ENCODE measurements at regions not wholly inside any gene's neighbourhood (a gene's known extent, or its start where the extent isn't known, plus 50 kb on each side); places are given as distances from the start of the nearest gene placed in this dataset.

GRCh38 chrX:112218388-112218787 lies 135.8 kb upstream of the TRPC5 start:
- H3K36me3 Mint-ChIP-seq (ENCODE audit: low read depth), result no peaks in the 10 kb centered on the region
- no peaks in the 10 kb centered on the region for H3K27me3 Mint-ChIP-seq (ENCODE audit: insufficient read depth)
- H3K9ac ChIP-seq (ENCODE audit: extremely low read depth, low read length, poor library complexity, severe bottlenecking), result no peak overlapping the region
- no peaks in the 10 kb centered on the region for H3K27me3 ChIP-seq (ENCODE audit: control insufficient read depth, insufficient read depth, low read length, poor library complexity, severe bottlenecking)
- no peak overlapping the region for H3K27ac Mint-ChIP-seq
- no peak overlapping the region for H3K27ac ChIP-seq (ENCODE audit: low read depth, low read length)
- 83 to 86% methylated on average over 1 to 4 of the region's 4 CpGs for WGBS, 2 experiments (ENCODE audit: insufficient coverage in 1 of 2, insufficient read length in 1 of 2)
- no peaks in the 10 kb centered on the region for H3K36me3 ChIP-seq (ENCODE audit: control insufficient read depth, insufficient read depth, low read length)
- H3K9me3 Mint-ChIP-seq, result no peaks in the 10 kb centered on the region
- no peaks in the 10 kb centered on the region for H3K9me3 ChIP-seq (ENCODE audit: control insufficient read depth, low read length)
- H3K4me3 ChIP-seq (ENCODE audit: low read length), result no peak overlapping the region
- TF ChIP-seq, protein P1, sequence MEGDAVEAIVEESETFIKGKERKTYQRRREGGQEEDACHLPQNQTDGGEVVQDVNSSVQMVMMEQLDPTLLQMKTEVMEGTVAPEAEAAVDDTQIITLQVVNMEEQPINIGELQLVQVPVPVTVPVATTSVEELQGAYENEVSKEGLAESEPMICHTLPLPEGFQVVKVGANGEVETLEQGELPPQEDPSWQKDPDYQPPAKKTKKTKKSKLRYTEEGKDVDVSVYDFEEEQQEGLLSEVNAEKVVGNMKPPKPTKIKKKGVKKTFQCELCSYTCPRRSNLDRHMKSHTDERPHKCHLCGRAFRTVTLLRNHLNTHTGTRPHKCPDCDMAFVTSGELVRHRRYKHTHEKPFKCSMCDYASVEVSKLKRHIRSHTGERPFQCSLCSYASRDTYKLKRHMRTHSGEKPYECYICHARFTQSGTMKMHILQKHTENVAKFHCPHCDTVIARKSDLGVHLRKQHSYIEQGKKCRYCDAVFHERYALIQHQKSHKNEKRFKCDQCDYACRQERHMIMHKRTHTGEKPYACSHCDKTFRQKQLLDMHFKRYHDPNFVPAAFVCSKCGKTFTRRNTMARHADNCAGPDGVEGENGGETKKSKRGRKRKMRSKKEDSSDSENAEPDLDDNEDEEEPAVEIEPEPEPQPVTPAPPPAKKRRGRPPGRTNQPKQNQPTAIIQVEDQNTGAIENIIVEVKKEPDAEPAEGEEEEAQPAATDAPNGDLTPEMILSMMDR (conservative IDR thresholded peaks at IDR 0.05), result peak; percentile 66
- no peak for DNase-seq
- H3K4me1 Mint-ChIP-seq, result peaks cover 14% of the 10 kb centered on the region
- H3K4me3 Mint-ChIP-seq, result no peak overlapping the region
- no peaks in the 10 kb centered on the region for H3K4me1 ChIP-seq (ENCODE audit: control insufficient read depth, insufficient read depth, low read length)

DNA sequence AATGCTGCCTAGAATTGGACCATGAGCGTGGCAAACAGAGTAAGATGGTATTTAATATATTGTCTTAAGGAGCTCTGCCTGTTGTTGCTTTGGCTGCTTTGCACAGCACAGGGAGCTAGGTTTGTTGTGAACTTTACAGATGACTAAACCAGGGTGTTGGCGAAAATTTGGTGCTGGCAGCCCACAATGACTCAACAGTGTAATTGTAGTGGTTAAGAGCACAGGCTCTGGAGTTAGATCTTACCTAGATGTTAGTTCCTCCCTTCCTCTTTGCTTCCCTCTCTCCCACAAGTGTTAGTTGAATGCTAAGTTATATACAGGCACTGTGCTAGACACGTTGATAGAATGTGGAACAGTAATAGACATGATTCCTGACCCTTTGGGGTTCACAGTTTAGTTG lies 128.9 kb upstream of the TRPC5 start:
- Histone ChIP-seq H3K36me3 (ENCODE audit: control insufficient read depth, insufficient read depth, low read length) (no peaks in the 10 kb centered on the region), H3K4me1 (ENCODE audit: control insufficient read depth, insufficient read depth, low read length) (no peaks in the 10 kb centered on the region), H3K27me3 (ENCODE audit: control insufficient read depth, insufficient read depth, low read length, poor library complexity, severe bottlenecking) (no peaks in the 10 kb centered on the region), H3K27ac (ENCODE audit: low read depth, low read length) (no peak overlapping the region), H3K4me3 (ENCODE audit: low read length) (no peak overlapping the region), H3K9me3 (ENCODE audit: control insufficient read depth, low read length) (no peaks in the 10 kb centered on the region), H3K9ac (ENCODE audit: extremely low read depth, low read length, poor library complexity, severe bottlenecking) (no peak overlapping the region)
- Mint-ChIP-seq H3K36me3 (ENCODE audit: low read depth) (no peaks in the 10 kb centered on the region), H3K4me1 (no peaks in the 10 kb centered on the region), H3K9me3 (no peaks in the 10 kb centered on the region), H3K27ac (no peak overlapping the region), H3K27me3 (ENCODE audit: insufficient read depth) (no peaks in the 10 kb centered on the region), H3K4me3 (no peak overlapping the region)
- TF ChIP-seq, protein P1 (conservative IDR thresholded peaks at IDR 0.05), result no peak
- 100% methylated on average over 2 of the region's 3 CpGs; no CpG with 5 or more reads in 1 of the 2 experiments for WGBS, 2 experiments (ENCODE audit: insufficient coverage in 1 of 2, insufficient read length in 1 of 2)
- DNase-seq, result no peak

DNA sequence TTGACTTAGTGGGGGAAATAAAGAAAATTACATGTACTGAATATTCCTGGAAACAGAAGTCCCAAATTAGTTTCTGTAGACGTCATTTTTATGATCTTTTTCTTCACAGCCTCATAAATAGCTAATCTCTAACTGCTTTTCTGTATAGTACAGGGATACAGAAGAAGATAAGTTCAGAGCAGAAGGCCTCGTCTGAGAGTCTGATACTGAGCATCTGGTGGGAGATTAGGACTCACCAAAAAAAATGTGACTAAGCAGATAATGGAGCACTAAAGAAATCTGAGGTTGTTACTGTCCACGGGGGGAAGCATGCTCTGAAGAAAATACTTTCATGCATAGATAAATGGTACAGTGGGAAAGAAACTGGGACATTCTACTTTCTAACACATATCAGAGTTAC lies 115.3 kb upstream of the TRPC5 start:
- Mint-ChIP-seq H3K9me3 (no peaks in the 10 kb centered on the region), H3K27ac (no peak overlapping the region), H3K36me3 (ENCODE audit: low read depth) (no peaks in the 10 kb centered on the region), H3K27me3 (ENCODE audit: insufficient read depth) (no peaks in the 10 kb centered on the region), H3K4me3 (no peak overlapping the region), H3K4me1 (peaks cover 4% of the 10 kb centered on the region)
- no peak for DNase-seq
- no peak overlapping the region for H3K9ac ChIP-seq (ENCODE audit: extremely low read depth, low read length, poor library complexity, severe bottlenecking)
- H3K36me3 ChIP-seq (ENCODE audit: control insufficient read depth, insufficient read depth, low read length), result no peaks in the 10 kb centered on the region
- H3K27ac ChIP-seq (ENCODE audit: low read depth, low read length), result no peak overlapping the region
- TF ChIP-seq, protein P1 (conservative IDR thresholded peaks at IDR 0.05), result no peak
- 84% methylated on average over 2 of the region's 3 CpGs; no CpG with 5 or more reads in 1 of the 2 experiments for WGBS, 2 experiments (ENCODE audit: insufficient coverage in 1 of 2, insufficient read length in 1 of 2)
- no peak overlapping the region for H3K4me3 ChIP-seq (ENCODE audit: low read length)
- H3K4me1 ChIP-seq (ENCODE audit: control insufficient read depth, insufficient read depth, low read length), result no peaks in the 10 kb centered on the region
- no peaks in the 10 kb centered on the region for H3K9me3 ChIP-seq (ENCODE audit: control insufficient read depth, low read length)
- H3K27me3 ChIP-seq (ENCODE audit: control insufficient read depth, insufficient read depth, low read length, poor library complexity, severe bottlenecking), result no peaks in the 10 kb centered on the region
